ENCODE measurements at regions not wholly inside any gene's neighbourhood (a gene's known extent, or its start where the extent isn't known, plus 50 kb on each side); places are given as distances from the start of the nearest gene placed in this dataset.

DNA sequence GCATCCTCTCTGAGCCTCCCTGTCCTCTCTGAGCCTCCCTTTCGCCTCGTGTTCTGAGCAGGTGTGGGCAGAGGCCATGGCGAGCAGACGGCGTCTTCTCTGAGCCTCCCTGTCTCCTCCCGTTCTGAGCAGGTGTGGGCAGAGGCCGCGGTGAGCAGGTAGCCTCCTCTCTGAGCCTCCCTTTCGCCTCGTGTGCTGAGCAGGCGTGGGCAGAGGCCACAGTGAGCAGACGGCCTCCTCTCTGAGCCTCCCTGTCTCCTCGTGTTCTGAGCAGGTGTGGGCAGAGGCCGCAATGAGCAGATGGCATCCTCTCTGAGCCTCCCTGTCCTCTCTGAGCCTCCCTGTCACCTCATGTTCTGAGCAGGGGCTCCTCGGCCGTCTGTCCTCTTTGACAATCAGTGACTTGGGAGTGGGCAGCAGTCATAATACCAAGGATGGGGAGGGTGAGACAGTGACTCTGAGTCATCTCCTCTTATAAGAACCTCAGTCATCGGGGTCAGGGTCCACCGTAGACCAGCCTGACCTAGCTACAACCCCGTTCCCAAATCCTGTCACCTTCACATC, 395.1 kb upstream of the SALL3 start:
- DNase-seq, result no peak

DNA sequence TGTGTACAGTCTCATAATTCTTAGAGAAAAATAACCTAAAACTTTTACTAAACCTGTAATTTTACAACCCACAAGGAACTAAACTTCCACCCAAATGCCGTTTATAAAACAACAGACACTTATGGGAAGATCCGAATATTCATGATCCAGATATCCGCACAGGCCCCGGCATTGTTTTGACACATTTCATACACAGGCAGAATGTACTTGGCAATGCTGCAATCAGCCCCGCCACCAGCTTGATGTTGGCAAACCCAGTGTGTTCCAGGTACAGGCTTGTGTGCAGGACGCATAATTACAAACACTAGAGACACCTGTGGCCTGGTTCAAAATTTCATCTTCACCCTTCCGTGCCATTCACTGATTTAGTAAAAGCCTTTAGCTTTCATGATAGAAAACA, 393.0 kb upstream of the SALL3 start:
- no peak for DNase-seq

DNA sequence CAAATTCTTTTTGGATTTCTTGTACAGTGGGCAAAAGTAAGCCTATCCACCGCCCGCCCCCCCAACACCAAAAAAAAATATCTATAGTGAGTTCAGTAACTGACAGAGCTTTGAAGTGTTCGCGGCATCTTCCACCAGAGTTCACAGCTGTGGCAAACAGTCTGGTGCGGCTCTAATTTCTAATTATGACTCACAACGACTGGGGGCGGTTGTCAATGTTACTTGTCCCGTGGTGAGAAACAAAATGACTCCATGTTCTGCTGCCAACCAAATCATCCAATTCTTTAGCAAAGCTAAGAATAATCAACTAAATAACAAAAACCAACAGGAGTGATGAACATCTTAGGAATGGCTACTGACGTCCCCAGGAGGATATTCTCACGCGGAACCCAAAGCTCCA, 392.5 kb upstream of the SALL3 start:
- no peak for DNase-seq

DNA sequence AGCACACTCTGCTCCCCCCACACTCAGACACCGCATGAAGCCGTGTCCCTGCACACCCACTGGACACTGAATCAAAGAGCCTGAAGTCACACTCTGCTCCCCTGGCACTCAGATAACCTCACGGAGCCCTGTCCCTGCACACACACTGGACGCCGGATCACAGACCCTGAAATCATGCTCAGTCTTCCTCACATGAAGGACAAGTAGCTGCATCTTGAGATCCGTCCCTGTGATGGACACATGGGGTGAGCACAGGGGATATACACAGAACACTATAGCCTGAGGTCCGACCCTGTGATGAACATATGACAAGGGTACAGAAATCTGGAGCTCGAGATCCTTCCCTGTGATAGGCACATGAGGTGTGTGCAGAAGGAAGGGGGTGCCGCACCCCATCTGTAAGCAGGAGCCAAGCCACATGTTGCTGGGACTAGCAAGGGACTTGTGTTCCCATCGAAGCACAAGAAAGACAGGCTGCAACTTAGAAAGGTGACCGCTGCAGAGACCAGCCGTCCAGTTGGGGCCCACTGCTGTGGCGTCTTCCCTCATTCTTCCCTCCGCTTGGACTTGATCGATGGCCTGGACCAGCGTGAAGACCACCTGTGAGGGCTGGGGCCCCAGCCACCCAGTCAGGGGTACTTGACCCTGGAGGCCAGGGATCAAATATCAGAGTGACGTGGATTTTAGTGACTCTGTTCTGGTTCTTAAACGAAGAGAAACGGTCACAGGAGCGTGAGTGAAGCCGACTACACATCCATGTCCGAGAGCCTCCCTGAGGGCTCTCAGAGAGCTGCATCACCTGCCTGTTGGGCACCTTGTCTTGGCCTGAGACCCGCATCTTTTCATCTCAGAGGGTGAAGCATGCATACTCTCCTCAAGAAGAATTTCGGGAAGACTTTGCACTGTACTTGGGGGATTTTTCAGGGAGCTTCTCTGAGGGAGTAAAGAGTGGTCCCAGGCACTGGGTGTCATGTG, 391.7 kb upstream of the SALL3 start:
- DNase-seq, result no peak

DNA sequence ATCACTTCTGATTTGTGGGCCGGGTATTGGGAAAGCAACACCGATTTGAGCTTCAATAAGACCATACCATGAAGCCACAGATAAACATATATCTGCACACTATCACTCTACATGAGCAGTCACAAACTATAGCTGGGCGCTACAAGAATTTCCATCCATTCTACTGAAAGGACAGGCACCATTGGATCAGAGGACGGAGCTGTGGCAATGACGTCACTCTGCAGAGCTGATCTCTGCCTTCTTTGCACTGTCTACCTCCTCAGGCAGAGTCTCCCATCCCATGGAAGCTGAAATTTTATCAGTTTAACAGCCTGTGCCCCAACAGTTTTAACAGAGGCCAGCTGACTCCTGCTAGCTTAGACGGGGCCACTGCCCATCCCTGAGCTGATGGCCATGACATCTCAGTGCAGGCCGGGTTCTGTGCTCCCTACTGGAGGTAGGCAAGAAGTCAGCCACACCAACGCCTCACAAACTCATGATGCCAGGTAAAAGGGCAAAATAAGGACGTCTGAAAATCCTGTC, 389.6 kb upstream of the SALL3 start:
- no peak for DNase-seq

DNA sequence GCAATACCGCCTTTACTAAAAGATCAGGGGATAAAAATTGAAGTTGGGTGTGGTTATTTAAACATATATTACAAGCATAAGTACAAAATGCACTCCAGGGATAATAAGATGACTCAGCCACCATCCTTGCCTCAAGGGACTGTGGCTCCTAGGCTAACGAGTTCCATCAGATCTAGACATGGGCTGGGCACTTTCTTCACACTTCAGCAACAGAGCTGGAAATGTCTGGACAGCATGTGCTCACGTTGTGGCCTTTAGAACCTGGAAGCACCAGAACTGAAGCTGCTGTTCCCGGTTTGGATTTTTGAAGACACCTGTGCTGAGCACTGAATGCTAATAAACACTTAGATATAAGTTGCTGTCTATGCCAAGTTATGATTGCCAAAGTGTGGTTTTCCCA, 384.2 kb upstream of the SALL3 start:
- no peak for DNase-seq

DNA sequence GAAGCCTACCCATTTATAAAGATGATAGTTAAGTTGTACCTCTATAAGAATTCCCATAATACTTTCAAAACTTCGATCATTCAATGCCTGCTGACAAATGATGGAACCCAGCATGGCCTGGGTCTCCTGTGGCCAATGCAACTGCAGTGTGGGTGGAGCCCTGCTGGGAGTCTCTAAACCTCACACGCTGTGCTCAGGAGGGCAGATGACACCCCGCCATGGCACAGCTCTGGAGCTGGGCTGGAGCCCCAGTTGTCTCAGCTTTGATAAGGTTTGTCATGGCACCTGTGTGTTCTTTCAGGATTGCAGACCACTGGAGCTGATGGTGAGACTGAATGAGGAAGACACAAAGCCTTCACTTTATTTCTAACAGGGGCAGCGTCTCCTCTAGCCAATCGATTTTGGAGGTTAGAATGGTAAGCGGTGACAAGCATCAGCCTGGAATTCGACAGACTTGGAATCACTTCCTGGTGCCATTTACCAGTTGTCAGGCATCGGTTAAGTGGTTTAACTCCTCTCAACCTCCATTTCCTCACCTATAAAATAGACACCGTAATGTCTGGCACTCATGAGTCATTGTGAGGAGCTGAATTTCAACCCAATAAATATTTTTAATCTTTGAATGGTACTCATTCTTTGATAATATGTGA, 383.6 kb upstream of the SALL3 start:
- DNase-seq, result no peak

DNA sequence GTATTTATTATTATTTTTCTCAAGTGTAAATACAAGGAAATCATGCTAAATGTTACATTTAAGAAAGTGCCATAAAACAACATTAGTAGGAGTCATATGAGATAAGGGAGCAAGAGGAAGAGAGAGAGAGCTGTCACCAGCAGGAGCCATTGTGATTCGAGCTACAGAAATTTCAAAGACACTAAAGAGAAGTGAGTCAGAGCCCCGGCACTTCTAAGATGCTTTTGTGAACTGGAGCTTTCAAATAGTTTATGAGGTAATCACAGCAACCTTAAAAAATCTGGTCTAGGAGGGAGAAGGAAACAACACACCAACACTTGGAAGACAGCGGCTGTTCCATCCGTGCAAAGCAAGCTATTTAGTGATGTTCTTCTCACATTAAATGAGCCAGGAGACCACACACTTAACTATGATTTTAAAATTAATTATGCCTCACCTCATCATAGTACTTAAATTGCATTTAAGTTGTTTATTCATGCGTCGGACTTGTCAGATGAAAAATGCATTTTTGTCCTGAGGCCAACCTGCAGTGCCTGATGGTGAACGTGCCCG, 382.7 kb upstream of the SALL3 start:
- no peak for DNase-seq

DNA sequence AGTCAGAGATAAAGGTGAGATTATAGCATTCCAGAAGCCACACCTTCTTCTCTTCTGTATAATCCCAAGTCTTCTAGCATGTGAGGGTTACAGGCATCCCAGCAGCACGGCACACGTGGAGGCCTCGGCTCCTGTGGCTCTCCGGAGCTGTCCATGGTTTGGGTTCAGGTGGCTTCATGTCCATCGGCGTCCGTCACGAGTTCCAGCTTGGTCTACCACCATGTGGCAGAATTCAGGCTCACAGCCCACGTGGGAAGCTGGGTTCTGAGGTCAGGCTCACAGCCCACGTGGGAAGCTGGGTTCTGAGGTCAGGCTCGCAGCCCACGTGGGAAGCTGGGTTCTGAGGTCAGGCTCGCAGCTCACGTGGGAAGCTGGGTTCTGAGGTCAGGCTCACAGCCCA, 378.3 kb upstream of the SALL3 start:
- DNase-seq, result no peak

DNA sequence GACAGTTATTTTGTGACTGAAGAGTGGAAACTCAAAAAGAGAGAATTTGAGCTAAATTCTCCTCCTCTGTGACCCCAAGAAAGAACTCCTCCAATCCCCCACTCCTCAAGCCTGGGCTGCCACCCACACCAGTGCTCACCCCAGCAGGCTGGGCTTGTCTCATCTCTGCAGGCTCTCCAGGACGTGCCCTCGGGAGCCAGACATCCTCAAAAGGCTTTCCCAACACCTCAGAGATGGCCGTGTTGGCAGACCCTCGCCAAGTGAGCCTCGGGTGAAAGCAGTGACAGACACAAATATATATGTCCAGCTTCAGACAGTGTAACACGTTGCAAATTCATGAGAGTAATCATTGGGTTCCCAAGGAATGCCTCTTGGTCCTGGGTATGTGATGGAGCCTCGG, 377.7 kb upstream of the SALL3 start:
- no peak for DNase-seq

DNA sequence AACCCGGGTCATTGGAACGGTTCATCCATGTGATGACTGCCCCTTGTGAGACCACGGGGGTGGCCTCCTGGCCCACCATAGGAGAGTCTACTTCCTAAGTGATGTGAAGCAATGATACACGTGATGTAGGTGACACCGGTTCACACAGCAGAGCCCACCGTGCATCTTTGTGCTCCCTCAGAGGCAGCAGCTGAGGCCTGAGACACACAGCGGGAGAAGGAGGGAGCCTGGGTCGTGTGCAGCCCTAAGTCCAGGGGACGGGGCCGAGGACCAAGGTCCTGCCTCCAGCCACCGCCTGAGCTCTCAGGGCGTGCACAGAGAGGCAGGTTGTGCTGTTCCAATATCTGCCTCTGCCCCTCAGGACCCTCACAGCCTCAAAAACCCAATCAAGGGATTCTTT, 377.2 kb upstream of the SALL3 start:
- no peak for DNase-seq

DNA sequence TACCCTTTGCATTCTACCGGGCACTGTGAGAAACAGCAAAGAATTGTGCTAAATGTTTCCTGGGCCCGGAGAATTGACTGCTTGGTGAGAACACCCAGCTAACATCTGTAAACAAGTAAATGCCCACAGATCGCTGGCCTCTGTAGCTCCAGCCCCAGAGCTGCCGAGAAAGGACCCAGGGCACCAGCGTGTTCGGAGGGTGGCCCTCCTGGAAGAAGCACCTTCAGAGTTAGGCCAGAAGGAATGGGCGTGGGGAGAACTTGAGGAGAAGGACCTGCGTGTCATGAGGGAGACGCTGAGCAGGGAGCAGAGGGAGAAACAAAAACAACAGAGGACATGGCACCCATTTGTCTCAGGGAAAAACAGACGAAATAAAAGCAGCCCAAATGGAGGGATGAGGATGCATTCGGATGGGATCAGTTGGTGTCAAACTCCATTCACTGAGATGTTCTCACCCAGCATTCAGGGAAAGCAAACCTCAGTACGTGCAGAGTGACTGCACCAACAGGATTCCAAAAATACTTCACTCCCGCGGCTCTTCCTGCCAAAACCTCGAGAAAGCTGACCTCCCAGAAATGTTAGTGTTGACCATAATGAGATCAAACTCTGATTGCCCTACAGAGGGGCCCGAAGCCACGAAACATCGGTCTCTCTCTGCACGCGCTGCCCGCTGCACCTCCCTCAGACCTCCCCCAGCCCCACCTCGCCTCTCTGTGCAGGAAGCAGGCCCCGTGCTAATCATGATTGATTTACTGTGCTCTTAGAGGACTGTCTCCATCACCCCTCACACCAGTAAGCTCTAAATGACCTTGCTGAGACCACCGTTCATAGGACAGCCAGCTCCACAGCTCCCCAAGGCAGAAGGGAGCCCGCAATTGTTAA, 376.3 kb upstream of the SALL3 start:
- DNase-seq, result no peak

DNA sequence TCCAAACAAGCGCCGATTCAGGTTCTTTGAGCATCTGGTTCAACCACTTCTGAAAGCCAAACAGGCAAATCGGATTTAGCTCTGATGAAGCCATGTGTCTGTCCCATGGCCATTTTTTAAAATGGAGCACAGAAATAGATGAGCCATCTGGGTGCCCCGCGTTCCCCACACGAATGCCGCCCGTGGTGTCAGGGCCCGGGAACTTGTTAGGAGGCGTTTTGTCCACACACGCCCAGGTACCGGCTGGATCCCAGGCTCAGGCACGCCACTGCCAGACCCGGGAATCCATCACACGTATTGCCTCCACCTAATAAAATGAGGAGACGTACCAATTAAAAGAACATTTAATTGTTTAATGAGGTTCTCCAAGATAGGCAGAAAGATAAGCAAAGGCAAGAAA, 374.4 kb upstream of the SALL3 start:
- DNase-seq, result no peak

DNA sequence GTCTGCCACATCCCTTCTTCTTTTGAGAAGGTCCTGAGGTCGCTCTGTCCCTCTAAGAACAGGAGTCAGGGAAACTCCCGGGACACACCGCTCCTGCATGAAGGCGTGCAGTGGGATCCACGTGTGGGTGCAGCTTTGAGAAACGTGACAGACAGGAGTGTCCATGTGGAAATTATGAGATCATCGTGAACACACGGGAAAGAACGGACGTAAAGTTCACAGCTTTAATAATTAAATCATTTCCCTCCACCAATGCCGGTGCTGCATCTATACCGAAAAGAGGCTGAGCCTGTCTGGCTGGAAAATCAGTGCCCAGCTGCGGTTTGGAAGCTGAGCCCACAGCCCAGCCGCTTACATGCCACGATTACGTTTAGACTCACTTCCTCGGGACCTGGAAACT, 372.4 kb upstream of the SALL3 start:
- DNase-seq, result no peak

DNA sequence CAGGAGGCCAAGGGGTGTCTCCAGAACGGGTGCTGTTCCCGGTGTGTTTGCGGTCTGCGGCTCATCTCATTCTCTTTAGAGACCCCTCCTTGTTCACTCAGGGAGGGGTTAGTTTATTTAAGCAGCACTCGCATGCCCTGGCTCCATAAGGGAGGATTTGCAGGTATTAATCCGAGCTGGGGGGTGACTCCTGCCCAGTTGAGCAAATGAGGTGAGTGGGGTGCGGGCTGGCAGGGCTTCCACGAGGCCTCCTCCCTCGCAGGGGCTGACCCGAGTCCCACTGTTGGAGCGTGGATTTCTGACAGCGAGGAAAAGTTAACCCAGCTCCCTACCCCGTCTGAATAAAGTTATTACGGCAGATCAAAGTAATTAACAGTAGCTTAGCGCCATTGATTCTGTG, 371.8 kb upstream of the SALL3 start:
- DNase-seq, result no peak

DNA sequence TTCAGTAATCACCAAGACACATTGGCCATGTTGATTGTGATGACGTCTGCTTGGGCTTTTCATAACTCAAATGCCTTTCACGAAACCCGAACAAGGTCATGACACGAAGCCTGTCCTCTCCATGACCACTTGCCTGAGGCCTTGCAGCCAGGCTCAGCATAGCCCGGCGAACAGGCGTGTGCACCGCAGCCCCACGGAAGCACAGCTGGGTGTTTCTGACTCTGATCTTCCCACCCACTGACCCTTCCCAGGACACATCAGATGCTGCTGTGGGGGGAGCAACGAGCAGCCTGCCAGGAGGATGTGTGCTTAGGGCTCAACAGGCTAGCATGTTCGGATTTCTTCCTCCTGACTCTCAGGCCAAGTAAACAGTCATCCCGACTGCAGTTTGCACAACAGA, 369.4 kb upstream of the SALL3 start:
- DNase-seq, result no peak

DNA sequence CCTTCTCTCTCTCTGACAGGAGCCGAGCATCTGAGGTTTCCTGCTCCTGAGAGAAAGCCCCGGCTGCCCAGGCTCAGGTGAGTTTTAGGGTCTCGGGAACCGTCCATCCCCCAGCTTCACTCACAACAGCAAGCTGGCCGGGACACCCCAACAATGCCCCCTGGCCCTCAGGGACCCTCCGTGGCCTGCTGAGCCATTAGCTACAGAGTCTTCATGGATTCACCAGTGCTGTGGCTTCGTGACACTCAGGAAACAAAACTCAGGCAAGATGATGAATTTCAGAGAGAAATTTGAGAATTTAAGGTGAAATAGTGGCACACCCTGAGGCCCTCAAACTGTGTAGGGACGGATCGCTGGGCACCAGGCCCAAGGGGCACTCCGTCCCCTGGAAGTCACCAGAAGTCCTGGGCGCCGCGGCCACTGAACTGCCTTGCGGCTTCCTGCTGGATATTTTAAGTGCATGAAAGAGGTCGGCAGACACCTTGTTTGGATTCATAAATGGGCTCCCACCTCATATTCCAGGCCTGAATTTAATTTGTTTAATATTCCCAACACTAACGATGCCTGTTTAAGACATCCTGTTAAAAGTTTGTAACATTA, 368.3 kb upstream of the SALL3 start:
- no peak for DNase-seq

DNA sequence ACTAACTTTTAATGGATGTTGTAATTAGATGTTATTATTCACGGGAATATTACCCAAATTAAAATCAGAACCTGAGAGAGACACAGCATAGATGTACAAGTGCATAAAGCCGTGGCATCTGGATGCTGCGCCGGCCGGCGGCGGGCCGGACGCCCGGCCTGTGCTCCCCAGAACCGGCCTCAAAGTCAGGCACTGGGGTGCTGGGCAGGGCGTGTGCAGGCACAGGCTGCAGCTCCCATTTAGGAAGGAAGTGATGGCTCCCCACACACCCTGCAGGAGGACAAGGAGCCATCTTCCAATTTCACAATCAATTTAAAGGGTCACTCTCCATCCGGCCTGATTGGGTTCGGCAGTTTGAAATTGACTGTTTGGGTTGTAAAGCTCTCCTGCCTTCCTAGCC, 367.7 kb upstream of the SALL3 start:
- DNase-seq, result no peak

DNA sequence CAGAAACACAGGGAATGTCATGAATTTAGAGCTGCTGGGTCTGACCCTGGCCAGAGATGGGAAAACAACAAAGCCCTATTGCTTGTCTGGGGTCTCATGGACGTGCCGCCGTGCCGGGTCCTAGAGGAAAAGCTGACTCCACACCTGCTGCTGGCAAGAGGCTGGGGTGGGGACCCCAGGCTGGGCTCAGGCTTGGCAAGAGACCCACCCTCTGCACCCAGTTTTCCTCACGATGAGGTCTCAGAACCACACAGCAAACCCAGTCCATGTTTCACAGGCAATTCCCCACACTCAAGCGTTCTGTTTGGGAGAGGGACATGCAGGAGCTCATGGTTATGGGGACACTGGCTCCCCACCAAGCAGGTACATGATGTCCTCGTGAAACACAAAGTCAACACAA, 367.3 kb upstream of the SALL3 start:
- no peak for DNase-seq

DNA sequence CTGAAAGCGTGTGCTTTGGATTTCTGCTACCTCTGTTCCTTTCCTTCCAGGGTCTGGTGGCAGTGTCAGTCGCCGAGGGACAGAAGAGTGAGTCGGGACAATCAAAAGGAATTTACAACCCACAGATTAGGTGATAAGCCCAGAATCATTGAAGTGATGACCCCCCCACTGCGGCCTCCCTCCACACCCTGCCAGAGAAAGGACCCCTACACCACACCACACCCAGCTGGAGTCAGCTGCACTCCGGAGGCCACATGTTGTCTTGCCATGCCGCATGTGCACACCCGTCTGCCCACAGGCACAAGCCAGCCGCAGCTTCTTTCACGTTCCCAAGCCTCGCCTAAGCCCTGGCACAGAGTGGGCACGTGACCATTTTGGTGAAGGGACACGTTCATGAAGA, 366.8 kb upstream of the SALL3 start:
- no peak for DNase-seq

DNA sequence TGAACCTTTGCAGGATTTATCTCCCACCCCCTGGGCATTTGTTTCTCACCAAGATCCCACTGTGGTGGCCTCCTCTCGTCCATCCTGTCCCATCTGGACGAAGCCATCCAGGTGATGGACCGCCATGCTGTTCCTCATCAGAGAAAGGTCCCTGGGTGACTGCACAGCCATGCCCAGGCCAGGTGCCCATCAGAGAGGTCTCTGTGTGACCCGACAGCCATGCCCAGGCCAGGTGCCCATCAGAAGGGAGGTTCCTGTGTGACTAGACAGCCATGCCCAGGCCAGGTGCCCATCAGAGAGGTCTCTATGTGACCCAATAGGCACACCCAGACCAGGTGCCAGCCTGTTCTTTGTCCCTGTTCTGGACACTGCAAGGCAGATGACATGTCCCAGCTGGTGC, 360.9 kb upstream of the SALL3 start:
- no peak for DNase-seq

DNA sequence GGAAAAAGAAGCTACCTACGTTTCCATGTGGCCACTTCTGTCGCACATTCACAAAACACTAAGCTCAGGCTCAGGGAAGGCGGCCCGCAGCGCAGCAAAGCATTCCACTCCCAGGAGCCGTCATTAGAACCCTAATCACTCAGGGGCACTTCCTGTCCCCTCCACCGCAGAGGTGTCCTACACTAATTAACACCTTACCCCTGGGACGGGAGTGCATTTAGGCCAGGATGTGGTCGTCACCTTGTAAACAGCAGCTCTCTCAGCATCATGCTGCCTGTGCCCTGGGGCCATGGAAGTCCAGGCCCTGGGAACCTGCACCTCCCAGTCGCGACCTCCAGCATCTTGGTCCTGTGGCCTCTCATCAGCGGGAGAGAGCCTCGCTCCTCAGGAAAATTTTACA, 359.8 kb upstream of the SALL3 start:
- DNase-seq, result no peak
